NB4 (cell line): ENCODE measurements at regions not wholly inside any gene's neighbourhood (a gene's known extent, or its start where the extent isn't known, plus 50 kb on each side); places are given as distances from the start of the nearest gene placed in this dataset.

ENCODE experiments used
- DNase-seq: peaks from one replicate; pipeline ENCODE4 v3.0.0; 2010; ENCODE audit warnings: low read depth
- H3K4me3 ChIP-seq: one replicate; pipeline ENCODE4 v1.5.1; 2011; ENCODE audit warnings: mild to moderate bottlenecking, low read depth, low read length, moderate library complexity
- CTCF ChIP-seq: IDR thresholded peaks from one replicate; pipeline ENCODE4 v1.5.1; 2012; ENCODE audit warnings: low read depth, low read length
- MAX ChIP-seq: IDR thresholded peaks from 2 replicates; pipeline ENCODE4 v1.6.1; 2011; ENCODE audit warnings: low read depth, low read length
- MYC ChIP-seq: IDR thresholded peaks from 2 replicates; pipeline ENCODE4 v1.6.1; 2011; ENCODE audit warnings: low read depth, low read length
- POLR2A ChIP-seq: IDR thresholded peaks from 2 replicates; pipeline ENCODE4 v1.6.1; 2011; ENCODE audit warnings: mild to moderate bottlenecking; ENCODE audit not compliant: insufficient read length; ENCODE audit errors: extremely low read depth

GRCh38 chr5:81895307-81895706 lies 76.5 kb upstream of the ATG10 start:
- no peak overlapping the region for H3K4me3 ChIP-seq
- DNase-seq, result peak; percentile 87
- TF ChIP-seq MYC (0 out of 2 replicates have a peak, but pooled peaks have one; percentile 22), MAX (no peak)

- DNase-seq, result peak; percentile 62
- no peak overlapping the region for H3K4me3 ChIP-seq
These were observed 77.9 kb upstream of the ATG10 start for GRCh38 chr5:81893961-81894360.

GRCh38 chr5:81884871-81885270 lies 87.0 kb upstream of the ATG10 start:
- TF ChIP-seq POLR2A, result no peak
- no peak for TF ChIP-seq MAX
- TF ChIP-seq MYC, result no peak
- TF ChIP-seq CTCF, result no peak
- H3K4me3 ChIP-seq, result no peak overlapping the region

More at GRCh38 chr5:81893961-81894360, 77.9 kb upstream of the ATG10 start:
- TF ChIP-seq MAX, result no peak
- no peak for TF ChIP-seq POLR2A
- TF ChIP-seq CTCF, result no peak
- TF ChIP-seq MYC, result no peak

GRCh38 chr5:81883371-81883770 lies 88.5 kb upstream of the ATG10 start:
- TF ChIP-seq MYC (no peak), POLR2A (no peak), MAX (no peak), CTCF (no peak)
- DNase-seq, result no peak
- no peak overlapping the region for H3K4me3 ChIP-seq

More at GRCh38 chr5:81884871-81885270, 87.0 kb upstream of the ATG10 start:
- DNase-seq, result no peak

- TF ChIP-seq POLR2A (no peak), MAX (no peak), MYC (no peak), CTCF (no peak)
- no peak for DNase-seq
These were observed 90.2 kb upstream of the ATG10 start for GRCh38 chr5:81881595-81881994.

GRCh38 chr5:81879936-81880335 lies 91.9 kb upstream of the ATG10 start:
- H3K4me3 ChIP-seq, result no peak overlapping the region
- TF ChIP-seq MAX (no peak), MYC (no peak), CTCF (no peak), POLR2A (no peak)
- no peak for DNase-seq

More at GRCh38 chr5:81881595-81881994, 90.2 kb upstream of the ATG10 start:
- no peak overlapping the region for H3K4me3 ChIP-seq
